Thoracic aorta (tissue), 2 donors: ENCODE measurements at regions not wholly inside any gene's neighbourhood (a gene's known extent, or its start where the extent isn't known, plus 50 kb on each side); places are given as distances from the start of the nearest gene placed in this dataset.
"Not testable (repeated sequence)": the region's sequence is repeated elsewhere in the genome, so short reads cannot be mapped to it uniquely, and the experiment has no call there.

ENCODE experiments used
- ATAC-seq: fragments of 150-250 bp; one replicate; pipeline ENCODE4 v1.8.0; 2017; ENCODE audit warnings: low read depth; ENCODE audit not compliant: insufficient number of reproducible peaks, low FRiP score
- DNase-seq: peaks from one replicate; pipeline ENCODE4 v3.0.0-alpha.2; 2020; ENCODE audit warnings: low spot score
- H3K27ac ChIP-seq, 2 donors: fragments of 200-600 bp; sonication (generic); 1 replicate in 1 of 2; 2 replicates in 1 of 2; pipeline ENCODE4 v1.5.1; 2016; ENCODE audit warnings: mild to moderate bottlenecking in 2 of 2, moderate library complexity in 2 of 2
- H3K27me3 ChIP-seq: fragments of 200-600 bp; sonication (generic); replicated peaks from 2 replicates; pipeline ENCODE4 v1.6.0; 2016; ENCODE audit warnings: mild to moderate bottlenecking; ENCODE audit not compliant: insufficient read depth
- H3K36me3 ChIP-seq: fragments of 200-600 bp; sonication (generic); one replicate; pipeline ENCODE4 v1.5.1; 2016
- H3K4me1 ChIP-seq, 2 donors: fragments of 200-600 bp; sonication (generic); 1 replicate in 1 of 2; 2 replicates in 1 of 2; pipeline versions ENCODE4 v1.5.1 to v1.6.0; 2016; ENCODE audit warnings: low read depth in 2 of 2, mild to moderate bottlenecking in 1 of 2; ENCODE audit not compliant: control insufficient read depth in 1 of 2
- H3K4me3 ChIP-seq: fragments of 200-600 bp; sonication (generic); 2 replicates; pipeline ENCODE4 v1.5.1; 2016; ENCODE audit warnings: mild to moderate bottlenecking
- H3K9me3 ChIP-seq: fragments of 200-600 bp; sonication (generic); 2 replicates; pipeline ENCODE4 v1.5.1; 2016
- TF ChIP-seq, protein P1 (sequence below): fragments of 200-600 bp; sonication (generic); IDR thresholded peaks from one replicate; pipeline ENCODE4 v1.5.1; 2019; ENCODE audit warnings: antibody characterized with exemption

DNA sequence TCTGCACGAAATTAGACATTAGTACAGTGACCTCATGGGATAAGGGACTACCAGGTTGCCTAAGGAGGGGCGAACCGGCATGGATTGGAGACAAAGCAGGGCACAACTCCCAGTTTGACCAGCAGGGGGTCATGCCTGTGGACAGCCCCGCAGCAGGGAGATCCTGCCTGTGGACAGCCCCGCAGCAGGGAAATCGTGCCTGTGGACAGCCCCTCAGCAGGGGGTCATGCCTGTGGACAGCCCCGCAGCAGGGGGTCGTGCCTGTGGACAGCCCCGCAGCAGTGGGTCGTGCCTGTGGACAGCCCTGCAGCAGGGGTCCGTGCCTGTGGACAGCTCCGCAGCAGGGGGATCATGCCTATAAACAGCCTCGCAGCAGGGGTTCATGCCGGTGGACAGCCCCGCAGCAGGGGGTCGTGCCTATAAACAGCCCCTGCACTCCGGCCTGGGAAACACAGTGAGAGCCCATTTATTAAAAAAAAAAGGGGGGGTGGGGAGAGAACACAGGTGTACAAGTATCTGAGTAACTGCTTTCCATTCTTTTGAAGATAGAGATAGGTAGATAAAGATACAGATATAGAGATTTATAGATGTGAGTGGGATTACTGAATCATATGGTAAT, 176.5 kb downstream of the FOXD4L6 start:
- not testable (repeated sequence) for H3K4me1 ChIP-seq, H3K9me3 ChIP-seq, DNase-seq, H3K27ac ChIP-seq, ATAC-seq, H3K36me3 ChIP-seq, H3K4me3 ChIP-seq, H3K27me3 ChIP-seq

DNA sequence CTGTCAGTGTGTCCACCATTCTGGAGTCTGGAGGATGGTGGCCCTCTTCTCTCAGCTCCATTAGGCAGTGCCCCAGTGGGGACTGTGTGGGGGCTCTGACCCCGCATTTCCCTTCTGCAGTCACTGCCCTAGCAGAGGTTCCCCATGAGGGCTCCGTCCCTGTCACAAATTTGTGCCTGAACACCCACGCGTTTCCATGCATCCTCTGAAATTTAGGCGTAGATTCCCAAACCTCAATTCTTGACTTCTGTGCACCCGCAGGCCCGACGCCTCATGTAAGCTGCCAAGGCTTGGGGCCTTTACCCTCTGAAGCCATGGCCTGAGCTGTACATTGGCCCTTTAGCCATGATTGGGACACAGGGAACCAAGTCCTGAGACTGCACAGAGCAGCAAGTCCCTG, 182.3 kb downstream of the FOXD4L6 start:
- not testable (repeated sequence) for DNase-seq, H3K9me3 ChIP-seq, H3K4me3 ChIP-seq, ATAC-seq, H3K27me3 ChIP-seq, H3K4me1 ChIP-seq, H3K36me3 ChIP-seq, H3K27ac ChIP-seq

DNA sequence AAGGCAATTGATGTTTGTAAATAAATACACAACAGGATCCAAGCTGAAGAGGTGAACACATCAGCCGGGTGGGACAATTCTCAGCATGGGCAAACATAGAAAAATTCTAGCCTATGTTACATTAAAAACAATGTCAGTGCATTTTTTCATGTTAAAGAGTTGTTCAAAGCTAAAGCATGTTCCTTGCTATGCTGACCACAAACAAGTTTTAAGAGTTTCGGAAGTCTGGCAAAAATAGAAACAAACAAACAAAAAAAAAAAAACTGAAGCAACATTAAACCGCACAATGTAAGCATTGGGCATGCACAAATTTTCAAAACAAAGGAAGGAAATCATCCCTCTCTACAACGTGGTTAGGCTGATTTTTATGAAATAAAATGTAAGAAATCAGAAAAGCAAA, 185.8 kb downstream of the FOXD4L6 start:
- not testable (repeated sequence) for ATAC-seq, H3K4me3 ChIP-seq

GRCh38 chr9:40939888-40940209, 188.6 kb downstream of the FOXD4L6 start:
- not testable (repeated sequence) for ATAC-seq, H3K4me3 ChIP-seq, H3K36me3 ChIP-seq, H3K27me3 ChIP-seq, H3K27ac ChIP-seq, DNase-seq, H3K4me1 ChIP-seq
- H3K9me3 ChIP-seq, result peaks cover 22% of the 10 kb centered on the region

More for the DNA sequence above, 185.8 kb downstream of the FOXD4L6 start:
- H3K4me1 ChIP-seq, H3K27ac ChIP-seq, H3K27me3 ChIP-seq, DNase-seq, H3K36me3 ChIP-seq, H3K9me3 ChIP-seq: not testable (repeated sequence)

GRCh38 chr9:40939201-40939887, 189.1 kb downstream of the FOXD4L6 start:
- H3K9me3 ChIP-seq, result peaks cover 26% of the 10 kb centered on the region
- not testable (repeated sequence) for DNase-seq, H3K36me3 ChIP-seq, H3K4me1 ChIP-seq, H3K27me3 ChIP-seq, ATAC-seq, H3K4me3 ChIP-seq, H3K27ac ChIP-seq

DNA sequence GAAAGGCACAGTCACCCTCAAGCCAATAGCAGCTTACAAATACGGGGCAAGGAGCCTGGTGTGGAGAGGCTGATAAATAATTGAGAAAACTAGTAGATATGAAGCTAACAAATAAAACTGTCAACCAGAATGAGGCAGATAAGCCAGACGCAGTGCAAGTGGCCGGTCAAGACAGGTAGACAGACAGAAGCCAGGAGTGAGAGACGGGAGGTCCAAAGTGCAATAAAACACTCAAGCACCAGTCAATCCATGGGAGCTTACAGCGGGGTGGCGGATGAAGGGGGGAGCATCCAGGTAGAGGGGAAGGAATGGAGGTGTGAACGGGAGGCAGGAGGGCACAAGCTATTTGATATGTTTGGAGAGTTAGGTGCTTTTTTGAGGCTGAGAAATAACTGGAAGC, 193.1 kb downstream of the FOXD4L6 start:
- no peak overlapping the region for H3K27ac ChIP-seq

DNA sequence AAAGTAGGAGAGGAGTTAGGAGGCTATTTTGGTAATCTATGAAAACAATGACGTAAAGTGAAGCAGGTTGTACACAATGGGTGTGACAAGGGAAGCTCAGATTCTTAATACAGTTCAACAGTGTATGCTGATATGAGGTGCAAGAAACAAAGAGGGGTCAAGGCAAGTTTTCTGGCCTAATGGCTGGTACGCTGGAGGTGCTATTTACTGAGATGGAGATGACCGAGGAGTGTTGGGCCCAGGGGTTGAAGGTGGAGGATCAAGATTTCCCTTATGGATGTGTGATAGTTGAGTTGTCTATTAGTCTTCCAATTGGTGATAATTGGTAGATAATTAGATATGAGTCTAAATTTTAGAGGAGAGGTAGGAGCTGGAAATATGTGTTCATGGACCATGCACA, 194.0 kb downstream of the FOXD4L6 start:
- H3K4me3 ChIP-seq, H3K27me3 ChIP-seq, H3K36me3 ChIP-seq, DNase-seq, H3K27ac ChIP-seq, ATAC-seq, H3K4me1 ChIP-seq: not testable (repeated sequence)
- peaks cover 60% of the 10 kb centered on the region for H3K9me3 ChIP-seq

More for the DNA sequence above, 193.1 kb downstream of the FOXD4L6 start:
- Histone ChIP-seq H3K4me1 (no peaks in the 10 kb centered on the region), H3K36me3 (no peaks in the 10 kb centered on the region), H3K4me3 (no peak overlapping the region), H3K9me3 (peaks cover 51% of the 10 kb centered on the region), H3K27me3 (no peaks in the 10 kb centered on the region)
- ATAC-seq, result no peak
- TF ChIP-seq, protein P1, sequence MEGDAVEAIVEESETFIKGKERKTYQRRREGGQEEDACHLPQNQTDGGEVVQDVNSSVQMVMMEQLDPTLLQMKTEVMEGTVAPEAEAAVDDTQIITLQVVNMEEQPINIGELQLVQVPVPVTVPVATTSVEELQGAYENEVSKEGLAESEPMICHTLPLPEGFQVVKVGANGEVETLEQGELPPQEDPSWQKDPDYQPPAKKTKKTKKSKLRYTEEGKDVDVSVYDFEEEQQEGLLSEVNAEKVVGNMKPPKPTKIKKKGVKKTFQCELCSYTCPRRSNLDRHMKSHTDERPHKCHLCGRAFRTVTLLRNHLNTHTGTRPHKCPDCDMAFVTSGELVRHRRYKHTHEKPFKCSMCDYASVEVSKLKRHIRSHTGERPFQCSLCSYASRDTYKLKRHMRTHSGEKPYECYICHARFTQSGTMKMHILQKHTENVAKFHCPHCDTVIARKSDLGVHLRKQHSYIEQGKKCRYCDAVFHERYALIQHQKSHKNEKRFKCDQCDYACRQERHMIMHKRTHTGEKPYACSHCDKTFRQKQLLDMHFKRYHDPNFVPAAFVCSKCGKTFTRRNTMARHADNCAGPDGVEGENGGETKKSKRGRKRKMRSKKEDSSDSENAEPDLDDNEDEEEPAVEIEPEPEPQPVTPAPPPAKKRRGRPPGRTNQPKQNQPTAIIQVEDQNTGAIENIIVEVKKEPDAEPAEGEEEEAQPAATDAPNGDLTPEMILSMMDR, result no peak
- DNase-seq, result no peak

GRCh38 chr9:40930426-40930825, 198.1 kb downstream of the FOXD4L6 start:
- H3K4me1 ChIP-seq, H3K4me3 ChIP-seq, ATAC-seq, H3K27me3 ChIP-seq, H3K36me3 ChIP-seq, DNase-seq, H3K27ac ChIP-seq: not testable (repeated sequence)
- H3K9me3 ChIP-seq, result peaks cover 84% of the 10 kb centered on the region

DNA sequence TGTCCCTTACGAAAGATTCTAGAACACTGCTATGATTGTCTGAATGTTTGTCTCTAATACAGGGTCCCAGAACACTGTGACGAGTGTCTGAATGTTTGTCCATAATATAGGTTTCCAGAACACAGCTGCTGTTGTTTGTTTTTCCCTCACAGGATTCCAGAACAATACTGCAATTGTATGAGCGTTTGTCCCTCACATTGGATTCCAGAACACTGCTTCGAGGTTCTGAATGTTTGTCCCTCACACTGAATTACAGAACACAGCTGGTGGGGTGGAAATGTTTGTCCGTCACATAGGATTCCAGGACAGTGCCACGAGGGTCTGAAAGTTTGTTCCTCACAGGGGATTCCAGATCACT, 199.0 kb downstream of the FOXD4L6 start:
- not testable (repeated sequence) for H3K4me1 ChIP-seq, ATAC-seq, H3K27me3 ChIP-seq, H3K27ac ChIP-seq, DNase-seq, H3K4me3 ChIP-seq, H3K36me3 ChIP-seq
- peaks cover 86% of the 10 kb centered on the region for H3K9me3 ChIP-seq
